Stimulated activated CD4-positive, alpha-beta T cell treated with anti-CD3 and anti-CD28 coated beads, Interleukin-1b, Interleukin-23, amount 100 ng/mL, for 24 hours (primary cell): ENCODE measurements at regions not wholly inside any gene's neighbourhood (a gene's known extent, or its start where the extent isn't known, plus 50 kb on each side); places are given as distances from the start of the nearest gene placed in this dataset.
A peak's percentile ranks its signal among the peaks of the same experiment; 100 is the strongest.
"Not testable (repeated sequence)": the region's sequence is repeated elsewhere in the genome, so short reads cannot be mapped to it uniquely, and the experiment has no call there.

ENCODE experiments used
- DNase-seq, 4 experiments: peaks; one replicate each; pipeline ENCODE4 v3.0.0-alpha.2; 2020; ENCODE audit warnings: low read depth in 4 of 4, low spot score in 1 of 4

- no peak for DNase-seq
These were observed 195.5 kb upstream of the FBXL4 start for GRCh38 chr6:99143108-99143861.

DNA sequence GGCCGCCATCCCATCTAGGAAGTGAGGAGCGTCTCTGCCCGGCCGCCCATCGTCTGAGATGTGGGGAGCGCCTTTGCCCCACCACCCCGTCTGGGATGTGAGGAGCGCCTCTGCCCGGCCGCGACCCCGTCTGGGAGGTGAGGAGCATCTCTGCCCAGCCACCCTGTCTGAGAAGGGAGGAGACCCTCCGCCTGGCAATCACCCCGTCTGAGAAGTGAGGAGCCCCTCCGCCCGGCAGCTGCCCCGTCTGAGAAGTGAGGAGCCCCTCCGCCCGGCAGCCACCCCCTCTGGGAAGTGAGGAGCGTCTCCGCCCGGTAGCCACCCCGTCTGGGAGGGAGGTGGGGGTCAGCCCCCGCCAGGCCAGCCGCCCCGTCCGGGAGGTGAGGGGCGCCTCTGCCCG is 194.2 kb upstream of the FBXL4 start:
- not testable (repeated sequence) for DNase-seq

- no peak for DNase-seq
These were observed 190.7 kb upstream of the FBXL4 start for GRCh38 chr6:99138445-99138844.

GRCh38 chr6:99137314-99137713 is 189.6 kb upstream of the FBXL4 start:
- DNase-seq: no peak

GRCh38 chr6:99136488-99136887 is 188.7 kb upstream of the FBXL4 start:
- DNase-seq: no peak

GRCh38 chr6:99132026-99132635 is 184.4 kb upstream of the FBXL4 start:
- DNase-seq: no peak

DNA sequence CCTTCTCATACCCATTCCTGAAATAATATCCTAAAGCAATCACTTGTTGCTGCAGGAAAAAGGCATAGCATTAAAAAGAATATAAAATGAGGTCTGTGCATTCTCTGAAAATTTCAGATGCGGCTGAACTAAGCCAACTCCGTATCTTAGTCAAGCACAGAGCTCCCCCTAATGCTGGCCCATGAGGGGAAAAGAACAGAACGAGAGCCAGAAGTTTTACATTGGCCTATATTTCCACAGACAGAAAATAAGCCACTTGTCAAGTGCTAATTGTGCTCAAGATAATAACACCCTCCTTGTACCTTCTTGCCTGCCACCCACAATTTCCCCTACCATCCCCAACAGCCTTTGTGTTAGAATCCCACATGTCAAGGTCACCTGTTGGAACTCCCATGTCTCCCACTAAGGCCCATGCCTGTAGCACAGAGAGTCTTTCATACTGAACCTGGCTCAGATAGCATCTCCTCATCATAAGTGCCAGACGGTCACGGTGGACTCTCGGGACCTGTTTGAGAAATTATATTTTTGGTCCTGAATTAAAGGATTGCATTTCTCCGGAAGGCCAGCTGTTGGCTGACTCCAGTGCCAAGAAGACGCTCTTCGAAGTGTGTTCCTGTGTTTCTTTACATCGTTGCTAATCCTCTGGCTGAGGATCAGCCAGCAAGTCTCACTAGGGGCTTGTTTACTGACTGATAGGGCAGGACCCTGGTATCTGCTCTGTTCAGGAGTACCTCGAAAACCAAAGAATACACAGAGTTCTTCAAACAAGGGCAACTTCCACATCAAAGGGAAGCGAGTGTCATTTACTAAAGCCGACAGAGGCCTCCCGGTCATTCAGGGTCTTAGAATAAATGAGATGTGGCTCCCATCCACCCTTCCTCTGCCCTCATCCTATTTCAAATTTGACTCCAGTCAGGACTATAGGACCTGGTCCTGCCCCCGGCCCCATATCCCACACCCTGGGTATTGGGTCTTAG is 183.4 kb upstream of the FBXL4 start:
- no peak for DNase-seq

- no peak for DNase-seq
These were observed 182.1 kb upstream of the FBXL4 start for GRCh38 chr6:99129835-99130234.

- DNase-seq: no peak
These were observed 174.0 kb upstream of the FBXL4 start for GRCh38 chr6:99121748-99122147.

- no peak for DNase-seq
These were observed 172.9 kb upstream of the FBXL4 start for GRCh38 chr6:99120641-99121040.

GRCh38 chr6:99119109-99120031 is 171.6 kb upstream of the FBXL4 start:
- DNase-seq: peak in 1 of 4 experiments; percentile 6

GRCh38 chr6:99114769-99115406 is 167.1 kb upstream of the FBXL4 start:
- no peak for DNase-seq

DNA sequence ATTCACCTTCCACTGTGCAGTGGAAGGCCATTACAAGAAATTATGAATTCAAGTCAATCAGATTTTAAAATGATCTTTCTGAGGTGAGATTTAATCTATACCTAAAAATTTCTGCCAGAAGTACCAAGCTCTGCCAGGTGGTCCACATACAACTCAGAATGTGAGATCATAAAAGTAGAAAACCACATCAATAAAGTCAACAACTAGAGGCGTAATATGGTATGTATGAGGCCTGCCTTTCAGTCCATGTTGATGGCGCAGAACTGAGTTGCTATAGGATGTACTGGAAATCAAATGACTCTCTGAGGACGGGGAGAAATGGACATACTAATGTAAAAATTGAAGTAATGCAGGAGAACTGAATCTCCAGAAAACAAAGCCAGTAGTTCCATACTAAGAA is 163.8 kb upstream of the FBXL4 start:
- DNase-seq: no peak

DNA sequence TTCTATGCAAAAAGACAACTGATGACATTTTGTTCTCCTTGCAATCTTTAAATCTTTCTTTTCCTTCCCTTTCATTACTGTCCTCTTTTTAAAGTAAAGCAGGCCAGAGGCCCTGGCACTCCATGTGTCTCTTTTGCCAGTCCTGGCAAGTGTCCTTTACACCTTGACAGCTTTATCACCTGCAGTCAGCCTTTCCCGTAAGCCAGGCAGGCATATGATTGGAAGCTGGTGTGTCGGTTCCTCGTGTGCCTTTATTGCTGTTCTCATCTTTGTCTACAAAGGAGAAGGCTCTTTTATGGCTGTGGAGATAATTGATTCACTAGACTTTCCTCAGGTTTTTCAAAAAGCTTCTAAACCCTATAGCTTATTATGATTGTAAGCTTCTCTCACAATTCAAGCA is 162.3 kb upstream of the FBXL4 start:
- DNase-seq: no peak

- no peak for DNase-seq
These were observed 156.5 kb upstream of the FBXL4 start for GRCh38 chr6:99104218-99104617.

DNA sequence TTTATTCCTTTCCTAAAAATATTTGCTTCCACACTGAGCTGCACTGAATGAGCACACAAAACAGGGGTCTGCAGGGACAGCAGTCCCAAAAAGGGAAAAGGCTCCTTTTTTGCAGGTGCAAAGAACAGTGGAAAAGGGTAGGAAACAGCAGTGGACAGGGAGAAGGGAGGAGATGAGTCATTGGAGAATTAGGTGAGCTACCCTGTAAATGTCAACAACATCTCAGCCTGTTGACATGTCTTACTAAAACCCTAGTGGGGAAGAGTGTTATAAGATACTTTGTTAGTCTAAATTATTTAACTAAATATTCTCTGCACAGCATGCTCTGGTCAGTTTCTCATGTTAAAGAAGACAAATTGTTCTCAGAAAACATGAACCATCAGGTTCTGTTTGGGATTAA is 151.5 kb upstream of the FBXL4 start:
- no peak for DNase-seq

DNA sequence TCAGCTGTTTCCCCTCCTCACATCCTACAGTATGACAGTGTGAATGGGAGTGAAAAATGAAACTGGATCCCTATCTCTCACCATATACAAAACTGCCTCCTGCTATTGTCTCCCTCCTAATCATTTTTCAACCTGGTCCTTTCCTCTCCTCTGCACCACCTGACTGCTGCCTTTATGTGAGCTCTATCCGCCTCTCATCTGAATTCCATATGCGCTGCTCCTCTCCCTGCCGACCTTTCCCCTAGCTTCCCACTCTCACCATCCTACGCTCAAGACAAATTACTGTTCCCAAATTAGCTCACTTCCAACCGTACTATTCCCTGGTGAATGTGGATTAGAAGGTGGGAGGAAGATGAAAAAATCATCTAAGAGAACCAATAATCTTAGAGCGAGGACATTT is 148.4 kb upstream of the FBXL4 start:
- DNase-seq: no peak

DNA sequence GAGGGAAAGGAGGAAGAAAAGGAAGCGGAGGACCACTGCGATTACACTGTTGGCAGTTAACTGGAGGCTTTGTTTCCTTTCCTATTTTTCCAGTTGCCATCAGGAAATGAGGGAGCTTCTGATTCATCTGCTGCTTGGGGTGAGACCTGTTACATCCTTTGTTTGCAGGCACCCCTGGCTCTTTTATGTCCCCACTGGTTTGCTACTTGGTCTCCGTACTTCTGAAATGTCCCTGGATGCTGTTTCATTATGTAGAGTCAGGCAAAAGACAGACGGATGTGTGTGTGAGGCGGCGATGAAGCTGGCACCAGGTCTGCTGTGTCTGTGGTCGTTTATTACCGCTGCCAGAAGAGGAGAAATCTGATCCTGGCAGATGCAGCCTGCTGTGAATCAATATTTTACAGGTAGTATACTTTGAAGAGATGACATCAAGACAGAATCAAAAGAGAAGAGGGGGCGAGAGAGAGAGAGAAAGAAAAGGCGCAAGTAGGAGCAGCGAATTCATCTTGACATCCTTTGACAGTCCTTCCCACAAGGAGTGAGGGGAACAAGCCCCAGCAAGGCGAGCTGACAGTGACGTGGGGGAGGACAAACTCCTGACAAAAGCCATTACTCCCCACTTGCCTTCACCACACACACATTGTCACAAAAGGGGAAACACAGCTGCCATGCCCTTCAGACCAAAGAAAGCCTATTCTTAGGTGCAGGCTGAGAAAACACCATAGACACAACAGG is 145.9 kb upstream of the FBXL4 start:
- no peak for DNase-seq

GRCh38 chr6:99092461-99092860 is 144.7 kb upstream of the FBXL4 start:
- no peak for DNase-seq

GRCh38 chr6:99091985-99092384 is 144.2 kb upstream of the FBXL4 start:
- no peak for DNase-seq
